Hematopoietic multipotent progenitor cell treated with erythropoietin and hydrocortisone succinate and interleukin-3 and kit ligand, for 17 days (in vitro differentiated cells): ENCODE measurements at regions not wholly inside any gene's neighbourhood (a gene's known extent, or its start where the extent isn't known, plus 50 kb on each side); places are given as distances from the start of the nearest gene placed in this dataset.

Experiments
- DNase-seq: peaks from one replicate; pipeline ENCODE4 v3.0.0-alpha.2; 2015; ENCODE audit warnings: low spot score

- DNase-seq, result no peak
Measured at GRCh38 chr2:19600506-19600905, 242.1 kb upstream of the OSR1 start.

GRCh38 chr2:19598971-19599370 lies 240.5 kb upstream of the OSR1 start:
- no peak for DNase-seq

GRCh38 chr2:19592197-19592596 lies 233.8 kb upstream of the OSR1 start:
- no peak for DNase-seq

- DNase-seq, result no peak
Measured at GRCh38 chr2:19589791-19590190, 231.4 kb upstream of the OSR1 start.

- no peak for DNase-seq
Measured at GRCh38 chr2:19580830-19581229, 222.4 kb upstream of the OSR1 start.

- DNase-seq, result no peak
Measured at GRCh38 chr2:19580264-19580663, 221.8 kb upstream of the OSR1 start.

- DNase-seq, result no peak
Measured at GRCh38 chr2:19579461-19579860, 221.0 kb upstream of the OSR1 start.

- DNase-seq, result no peak
Measured at GRCh38 chr2:19577723-19578122, 219.3 kb upstream of the OSR1 start.

- DNase-seq, result no peak
Measured at GRCh38 chr2:19576411-19576810, 218.0 kb upstream of the OSR1 start.

- DNase-seq, result no peak
Measured at GRCh38 chr2:19575641-19576040, 217.2 kb upstream of the OSR1 start.

- DNase-seq, result no peak
Measured at GRCh38 chr2:19574778-19575260, 216.4 kb upstream of the OSR1 start.

GRCh38 chr2:19573784-19574183 lies 215.4 kb upstream of the OSR1 start:
- no peak for DNase-seq

GRCh38 chr2:19571773-19572172 lies 213.3 kb upstream of the OSR1 start:
- no peak for DNase-seq

- no peak for DNase-seq
Measured at GRCh38 chr2:19569300-19569791, 210.9 kb upstream of the OSR1 start.

GRCh38 chr2:19568809-19569208 lies 210.4 kb upstream of the OSR1 start:
- no peak for DNase-seq

GRCh38 chr2:19560785-19561184 lies 202.4 kb upstream of the OSR1 start:
- no peak for DNase-seq

GRCh38 chr2:19559596-19560240 lies 201.3 kb upstream of the OSR1 start:
- no peak for DNase-seq

- no peak for DNase-seq
Measured at GRCh38 chr2:19556648-19557047, 198.2 kb upstream of the OSR1 start.

GRCh38 chr2:19554520-19554919 lies 196.1 kb upstream of the OSR1 start:
- DNase-seq, result no peak

- no peak for DNase-seq
Measured at GRCh38 chr2:19552270-19552669, 193.8 kb upstream of the OSR1 start.

- DNase-seq, result no peak
Measured at GRCh38 chr2:19550750-19551149, 192.3 kb upstream of the OSR1 start.

GRCh38 chr2:19549821-19550220 lies 191.4 kb upstream of the OSR1 start:
- no peak for DNase-seq

GRCh38 chr2:19548116-19548515 lies 189.7 kb upstream of the OSR1 start:
- no peak for DNase-seq

GRCh38 chr2:19547321-19547720 lies 188.9 kb upstream of the OSR1 start:
- no peak for DNase-seq
